NCI-H774 (cell line): ENCODE measurements at regions not wholly inside any gene's neighbourhood (a gene's known extent, or its start where the extent isn't known, plus 50 kb on each side); places are given as distances from the start of the nearest gene placed in this dataset.

Experiments
- DNase-seq: peaks from one replicate; lab custom pipeline; 2025; lab: John Stamatoyannopoulos, UW

GRCh38 chr2:120866071-120866470 is 130.4 kb downstream of the GLI2 start:
- DNase-seq: no peak

- DNase-seq: no peak
These were observed 130.9 kb downstream of the GLI2 start for GRCh38 chr2:120866483-120867140.

GRCh38 chr2:120867290-120868241 is 131.9 kb downstream of the GLI2 start:
- no peak for DNase-seq

- no peak for DNase-seq
These were observed 132.7 kb downstream of the GLI2 start for GRCh38 chr2:120868366-120868765.

GRCh38 chr2:120869036-120869729 is 133.5 kb downstream of the GLI2 start:
- DNase-seq: no peak

- DNase-seq: no peak
These were observed 134.2 kb downstream of the GLI2 start for GRCh38 chr2:120869730-120870466.

GRCh38 chr2:120870467-120870788 is 134.8 kb downstream of the GLI2 start:
- DNase-seq: no peak

GRCh38 chr2:120871016-120871635 is 135.5 kb downstream of the GLI2 start:
- no peak for DNase-seq

GRCh38 chr2:120871881-120872620 is 136.4 kb downstream of the GLI2 start:
- no peak for DNase-seq

GRCh38 chr2:120873958-120874887 is 138.6 kb downstream of the GLI2 start:
- no peak for DNase-seq

- no peak for DNase-seq
These were observed 139.2 kb downstream of the GLI2 start for GRCh38 chr2:120874888-120875275.

- DNase-seq: no peak
These were observed 139.8 kb downstream of the GLI2 start for GRCh38 chr2:120875431-120875830.

GRCh38 chr2:120876526-120877280 is 141.0 kb downstream of the GLI2 start:
- no peak for DNase-seq

- DNase-seq: no peak
These were observed 141.7 kb downstream of the GLI2 start for GRCh38 chr2:120877409-120877808.

- DNase-seq: no peak
These were observed 143.3 kb downstream of the GLI2 start for GRCh38 chr2:120878970-120879369.

GRCh38 chr2:120879431-120880295 is 144.0 kb downstream of the GLI2 start:
- DNase-seq: no peak

GRCh38 chr2:120880381-120880780 is 144.7 kb downstream of the GLI2 start:
- no peak for DNase-seq
